Peyer's patch (tissue), 4 donors: ENCODE measurements at regions not wholly inside any gene's neighbourhood (a gene's known extent, or its start where the extent isn't known, plus 50 kb on each side); places are given as distances from the start of the nearest gene placed in this dataset.

Source experiments
- DNase-seq, 3 donors: peaks; one replicate each; pipeline ENCODE4 v3.0.0-alpha.2; 2017 to 2019
- H3K27ac ChIP-seq, 4 donors: fragments of 200-600 bp; sonication (generic); one replicate each; pipeline ENCODE4 v1.5.1; 2016 to 2019
- H3K27me3 ChIP-seq, 2 donors: fragments of 200-600 bp; sonication (generic); one replicate each; pipeline ENCODE4 v1.5.1; 2019
- H3K36me3 ChIP-seq, 3 donors: fragments of 200-600 bp; sonication (generic); one replicate each; pipeline ENCODE4 v1.5.1; 2016 to 2019
- H3K4me1 ChIP-seq, 4 donors: fragments of 200-600 bp; sonication (generic); one replicate each; pipeline ENCODE4 v1.5.1; 2016 to 2019
- H3K4me3 ChIP-seq, 4 donors: fragments of 200-600 bp; sonication (generic); 1 replicate in 3 of 4; 2 replicates in 1 of 4; pipeline ENCODE4 v1.5.1; 2016 to 2019; ENCODE audit warnings: mild to moderate bottlenecking in 1 of 4
- H3K9me3 ChIP-seq, 4 donors: fragments of 200-600 bp; sonication (generic); one replicate each; pipeline ENCODE4 v1.5.1; 2016 to 2019; ENCODE audit warnings: mild to moderate bottlenecking in 1 of 4
- POLR2A ChIP-seq, 2 donors: fragments of 450-650 bp; IDR thresholded peaks; one replicate each; pipeline ENCODE4 v1.5.1; 2017; ENCODE audit warnings: antibody characterized with exemption in 2 of 2, mild to moderate bottlenecking in 2 of 2, moderate library complexity in 2 of 2
- TF ChIP-seq, protein P1 (sequence below), 6 experiments: fragments of 450-650 bp in 4 of 6; fragments of 200-600 bp in 2 of 6; sonication (generic) in 1 of 6; IDR thresholded peaks; one replicate each; pipeline ENCODE4 v1.5.1; 2017 to 2019; ENCODE audit warnings: antibody characterized with exemption in 6 of 6, mild to moderate bottlenecking in 3 of 6, moderate library complexity in 1 of 6

- DNase-seq = no peak
- Histone ChIP-seq H3K36me3 (no peaks in the 10 kb centered on the region), H3K9me3 (no peaks in the 10 kb centered on the region), H3K27ac (no peak overlapping the region), H3K27me3 (no peaks in the 10 kb centered on the region), H3K4me3 (no peak overlapping the region), H3K4me1 (no peaks in the 10 kb centered on the region)
- TF ChIP-seq, protein P1, sequence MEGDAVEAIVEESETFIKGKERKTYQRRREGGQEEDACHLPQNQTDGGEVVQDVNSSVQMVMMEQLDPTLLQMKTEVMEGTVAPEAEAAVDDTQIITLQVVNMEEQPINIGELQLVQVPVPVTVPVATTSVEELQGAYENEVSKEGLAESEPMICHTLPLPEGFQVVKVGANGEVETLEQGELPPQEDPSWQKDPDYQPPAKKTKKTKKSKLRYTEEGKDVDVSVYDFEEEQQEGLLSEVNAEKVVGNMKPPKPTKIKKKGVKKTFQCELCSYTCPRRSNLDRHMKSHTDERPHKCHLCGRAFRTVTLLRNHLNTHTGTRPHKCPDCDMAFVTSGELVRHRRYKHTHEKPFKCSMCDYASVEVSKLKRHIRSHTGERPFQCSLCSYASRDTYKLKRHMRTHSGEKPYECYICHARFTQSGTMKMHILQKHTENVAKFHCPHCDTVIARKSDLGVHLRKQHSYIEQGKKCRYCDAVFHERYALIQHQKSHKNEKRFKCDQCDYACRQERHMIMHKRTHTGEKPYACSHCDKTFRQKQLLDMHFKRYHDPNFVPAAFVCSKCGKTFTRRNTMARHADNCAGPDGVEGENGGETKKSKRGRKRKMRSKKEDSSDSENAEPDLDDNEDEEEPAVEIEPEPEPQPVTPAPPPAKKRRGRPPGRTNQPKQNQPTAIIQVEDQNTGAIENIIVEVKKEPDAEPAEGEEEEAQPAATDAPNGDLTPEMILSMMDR (IDR thresholded peaks at IDR 0.05) = no peak
- TF ChIP-seq POLR2A (IDR thresholded peaks at IDR 0.05) = no peak
These were observed 108.5 kb upstream of the MAP1B start for GRCh38 chr5:71998746-71999145.

DNA sequence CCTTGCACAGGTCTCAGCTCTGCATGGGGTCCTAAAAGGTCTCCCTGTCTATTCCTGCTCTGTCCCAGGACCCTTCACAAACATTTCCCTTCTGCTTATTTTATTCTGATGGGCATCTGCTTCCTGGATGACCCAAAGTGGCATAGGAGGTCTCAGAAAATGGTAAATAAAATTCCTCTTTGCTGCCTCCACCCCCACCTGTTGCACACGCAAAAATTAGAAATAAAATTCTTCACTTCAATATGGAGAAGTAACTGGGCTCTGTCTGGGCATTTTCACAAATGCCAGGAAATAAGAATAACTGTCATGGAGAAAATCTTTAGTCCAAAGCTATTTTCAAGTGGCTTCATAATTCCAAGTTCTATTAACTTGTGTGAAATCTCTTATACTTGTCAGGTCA lies 106.6 kb upstream of the MAP1B start:
- Histone ChIP-seq H3K36me3 (no peaks in the 10 kb centered on the region), H3K9me3 (no peaks in the 10 kb centered on the region), H3K27ac (no peak overlapping the region), H3K4me3 (no peak overlapping the region), H3K27me3 (no peaks in the 10 kb centered on the region), H3K4me1 (no peaks in the 10 kb centered on the region)
- DNase-seq = no peak
- TF ChIP-seq, protein P1 (IDR thresholded peaks at IDR 0.05) = no peak
- TF ChIP-seq POLR2A (IDR thresholded peaks at IDR 0.05) = no peak

DNA sequence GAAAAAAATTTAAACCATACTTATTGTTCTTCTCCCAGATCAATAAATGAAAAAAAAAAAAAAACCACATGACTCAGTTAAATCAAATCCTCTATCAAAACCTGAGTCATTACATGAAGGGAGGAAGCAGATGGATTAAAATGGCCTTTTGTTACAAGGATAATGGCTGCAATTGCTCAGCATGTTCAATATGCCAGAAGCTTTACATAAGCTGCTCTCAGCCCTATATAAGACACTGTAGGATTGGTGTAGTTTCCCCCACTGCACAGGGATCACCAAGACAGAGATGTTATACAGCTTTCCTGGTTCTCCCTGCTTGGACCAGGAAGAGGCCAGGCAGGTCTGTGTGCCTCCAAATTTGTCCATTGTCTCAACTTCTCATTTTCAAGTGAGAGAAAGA lies 101.6 kb upstream of the MAP1B start:
- no peak overlapping the region for H3K4me3 ChIP-seq
- H3K27ac ChIP-seq = no peak overlapping the region
- no peaks in the 10 kb centered on the region for H3K27me3 ChIP-seq
- no peaks in the 10 kb centered on the region for H3K9me3 ChIP-seq
- no peaks in the 10 kb centered on the region for H3K4me1 ChIP-seq
- no peaks in the 10 kb centered on the region for H3K36me3 ChIP-seq
- no peak for DNase-seq
- no peak for TF ChIP-seq POLR2A (IDR thresholded peaks at IDR 0.05)
- TF ChIP-seq, protein P1 (IDR thresholded peaks at IDR 0.05) = no peak

GRCh38 chr5:72006361-72006760 lies 100.9 kb upstream of the MAP1B start:
- TF ChIP-seq, protein P1 (IDR thresholded peaks at IDR 0.05) = no peak
- no peak for TF ChIP-seq POLR2A (IDR thresholded peaks at IDR 0.05)
- H3K27ac ChIP-seq = no peak overlapping the region
- no peaks in the 10 kb centered on the region for H3K4me1 ChIP-seq
- H3K9me3 ChIP-seq = no peaks in the 10 kb centered on the region
- no peaks in the 10 kb centered on the region for H3K36me3 ChIP-seq
- DNase-seq = no peak
- no peaks in the 10 kb centered on the region for H3K27me3 ChIP-seq
- H3K4me3 ChIP-seq = no peak overlapping the region

GRCh38 chr5:72007336-72008111 lies 99.8 kb upstream of the MAP1B start:
- Histone ChIP-seq H3K36me3 (no peaks in the 10 kb centered on the region), H3K27ac (no peak overlapping the region), H3K9me3 (no peaks in the 10 kb centered on the region), H3K4me3 (no peak overlapping the region), H3K27me3 (no peaks in the 10 kb centered on the region), H3K4me1 (no peaks in the 10 kb centered on the region)
- TF ChIP-seq, protein P1 (IDR thresholded peaks at IDR 0.05) = no peak
- no peak for TF ChIP-seq POLR2A (IDR thresholded peaks at IDR 0.05)
- DNase-seq = no peak
